ENCODE measurements at regions not wholly inside any gene's neighbourhood (a gene's known extent, or its start where the extent isn't known, plus 50 kb on each side); places are given as distances from the start of the nearest gene placed in this dataset.

- TF ChIP-seq CTCF (conservative IDR thresholded peaks at IDR 0.05; ENCODE audit: low read length) (no peak), EZH2phosphoT487 (IDR thresholded peaks at IDR 0.05; ENCODE audit: borderline replicate concordance) (no peak)
These were observed 208.1 kb downstream of the NR4A2 start for GRCh38 chr2:156124458-156124857.
